ENCODE measurements at regions not wholly inside any gene's neighbourhood (a gene's known extent, or its start where the extent isn't known, plus 50 kb on each side); places are given as distances from the start of the nearest gene placed in this dataset.

- Histone ChIP-seq H3K36me3 (ENCODE audit: insufficient read depth, low read length) (no peaks in the 10 kb centered on the region), H3K27ac (no peak overlapping the region), H3K9me3 (ENCODE audit: low read depth, low read length) (no peaks in the 10 kb centered on the region), H3K4me3 (no peak overlapping the region), H3K9ac (ENCODE audit: insufficient read length) (no peak overlapping the region)
- DNase-seq (ENCODE audit: low read depth, low spot score) = no peak
- TF ChIP-seq EZH2 (IDR thresholded peaks at IDR 0.05) (no peak), FOXP2 (optimal IDR thresholded peaks at IDR 0.05; ENCODE audit: control extremely low read depth, extremely low read length, insufficient read depth) (no peak), POLR2AphosphoS5 (IDR thresholded peaks at IDR 0.05; ENCODE audit: borderline replicate concordance, low read depth, low read length) (no peak)
Observed at GRCh38 chr17:12521416-12521815, 144.3 kb upstream of the MYOCD start.

- Histone ChIP-seq H3K9ac (ENCODE audit: insufficient read length) (no peak overlapping the region), H3K27ac (no peak overlapping the region), H3K36me3 (ENCODE audit: insufficient read depth, low read length) (no peaks in the 10 kb centered on the region), H3K9me3 (ENCODE audit: low read depth, low read length) (no peaks in the 10 kb centered on the region), H3K4me3 (no peak overlapping the region)
- DNase-seq (ENCODE audit: low read depth, low spot score) = no peak
- no peak for TF ChIP-seq EZH2 (IDR thresholded peaks at IDR 0.05)
- TF ChIP-seq FOXP2 (optimal IDR thresholded peaks at IDR 0.05; ENCODE audit: control extremely low read depth, extremely low read length, insufficient read depth) = no peak
- TF ChIP-seq POLR2AphosphoS5 (IDR thresholded peaks at IDR 0.05; ENCODE audit: borderline replicate concordance, low read depth, low read length) = no peak
Observed at GRCh38 chr17:12522336-12522735, 143.4 kb upstream of the MYOCD start.

- no peaks in the 10 kb centered on the region for H3K9me3 ChIP-seq (ENCODE audit: low read depth, low read length)
- H3K36me3 ChIP-seq (ENCODE audit: insufficient read depth, low read length) = no peaks in the 10 kb centered on the region
- no peak overlapping the region for H3K9ac ChIP-seq (ENCODE audit: insufficient read length)
- TF ChIP-seq POLR2AphosphoS5 (IDR thresholded peaks at IDR 0.05; ENCODE audit: borderline replicate concordance, low read depth, low read length) (no peak), EZH2 (IDR thresholded peaks at IDR 0.05) (no peak), FOXP2 (optimal IDR thresholded peaks at IDR 0.05; ENCODE audit: control extremely low read depth, extremely low read length, insufficient read depth) (no peak)
- no peak overlapping the region for H3K4me3 ChIP-seq
- H3K27ac ChIP-seq = no peak overlapping the region
- DNase-seq (ENCODE audit: low read depth, low spot score) = no peak
Observed at GRCh38 chr17:12522743-12523183, 142.9 kb upstream of the MYOCD start.

- DNase-seq (ENCODE audit: low read depth, low spot score) = no peak
- Histone ChIP-seq H3K9ac (ENCODE audit: insufficient read length) (no peak overlapping the region), H3K9me3 (ENCODE audit: low read depth, low read length) (no peaks in the 10 kb centered on the region), H3K4me3 (no peak overlapping the region), H3K36me3 (ENCODE audit: insufficient read depth, low read length) (no peaks in the 10 kb centered on the region), H3K27ac (no peak overlapping the region)
- TF ChIP-seq POLR2AphosphoS5 (IDR thresholded peaks at IDR 0.05; ENCODE audit: borderline replicate concordance, low read depth, low read length) = no peak
- no peak for TF ChIP-seq FOXP2 (optimal IDR thresholded peaks at IDR 0.05; ENCODE audit: control extremely low read depth, extremely low read length, insufficient read depth)
- TF ChIP-seq EZH2 (IDR thresholded peaks at IDR 0.05) = no peak
Observed at GRCh38 chr17:12523244-12523643, 142.4 kb upstream of the MYOCD start.

GRCh38 chr17:12528036-12528435 is 137.7 kb upstream of the MYOCD start:
- Histone ChIP-seq H3K9me3 (ENCODE audit: low read depth, low read length) (no peaks in the 10 kb centered on the region), H3K9ac (ENCODE audit: insufficient read length) (no peak overlapping the region), H3K4me3 (no peak overlapping the region), H3K36me3 (ENCODE audit: insufficient read depth, low read length) (no peaks in the 10 kb centered on the region), H3K27ac (no peak overlapping the region)
- DNase-seq (ENCODE audit: low read depth, low spot score) = no peak
- TF ChIP-seq POLR2AphosphoS5 (IDR thresholded peaks at IDR 0.05; ENCODE audit: borderline replicate concordance, low read depth, low read length) = no peak
- TF ChIP-seq FOXP2 (optimal IDR thresholded peaks at IDR 0.05; ENCODE audit: control extremely low read depth, extremely low read length, insufficient read depth) = no peak
- TF ChIP-seq EZH2 (IDR thresholded peaks at IDR 0.05) = no peak

GRCh38 chr17:12530161-12530560 is 135.5 kb upstream of the MYOCD start:
- DNase-seq (ENCODE audit: low read depth, low spot score) = no peak
- H3K9ac ChIP-seq (ENCODE audit: insufficient read length) = no peak overlapping the region
- no peaks in the 10 kb centered on the region for H3K9me3 ChIP-seq (ENCODE audit: low read depth, low read length)
- no peak overlapping the region for H3K4me3 ChIP-seq
- no peak overlapping the region for H3K27ac ChIP-seq
- TF ChIP-seq EZH2 (IDR thresholded peaks at IDR 0.05) (no peak), FOXP2 (optimal IDR thresholded peaks at IDR 0.05; ENCODE audit: control extremely low read depth, extremely low read length, insufficient read depth) (no peak), POLR2AphosphoS5 (IDR thresholded peaks at IDR 0.05; ENCODE audit: borderline replicate concordance, low read depth, low read length) (no peak)
- no peaks in the 10 kb centered on the region for H3K36me3 ChIP-seq (ENCODE audit: insufficient read depth, low read length)

- no peak for DNase-seq (ENCODE audit: low read depth, low spot score)
- no peak overlapping the region for H3K9ac ChIP-seq (ENCODE audit: insufficient read length)
- no peak overlapping the region for H3K4me3 ChIP-seq
Observed at GRCh38 chr17:12536021-12536420, 129.7 kb upstream of the MYOCD start.

GRCh38 chr17:12536472-12536871 is 129.2 kb upstream of the MYOCD start:
- no peak overlapping the region for H3K27ac ChIP-seq
- H3K36me3 ChIP-seq (ENCODE audit: insufficient read depth, low read length) = no peaks in the 10 kb centered on the region
- no peaks in the 10 kb centered on the region for H3K9me3 ChIP-seq (ENCODE audit: low read depth, low read length)
- no peak overlapping the region for H3K4me3 ChIP-seq
- TF ChIP-seq POLR2AphosphoS5 (IDR thresholded peaks at IDR 0.05; ENCODE audit: borderline replicate concordance, low read depth, low read length) = no peak
- no peak for TF ChIP-seq FOXP2 (optimal IDR thresholded peaks at IDR 0.05; ENCODE audit: control extremely low read depth, extremely low read length, insufficient read depth)
- no peak for TF ChIP-seq EZH2 (IDR thresholded peaks at IDR 0.05)
- no peak for DNase-seq (ENCODE audit: low read depth, low spot score)
- H3K9ac ChIP-seq (ENCODE audit: insufficient read length) = no peak overlapping the region

More at GRCh38 chr17:12536021-12536420, 129.7 kb upstream of the MYOCD start:
- TF ChIP-seq POLR2AphosphoS5 (IDR thresholded peaks at IDR 0.05; ENCODE audit: borderline replicate concordance, low read depth, low read length) (no peak), FOXP2 (optimal IDR thresholded peaks at IDR 0.05; ENCODE audit: control extremely low read depth, extremely low read length, insufficient read depth) (no peak), EZH2 (IDR thresholded peaks at IDR 0.05) (no peak)
- H3K27ac ChIP-seq = no peak overlapping the region
- H3K36me3 ChIP-seq (ENCODE audit: insufficient read depth, low read length) = no peaks in the 10 kb centered on the region
- H3K9me3 ChIP-seq (ENCODE audit: low read depth, low read length) = no peaks in the 10 kb centered on the region

- Histone ChIP-seq H3K36me3 (ENCODE audit: insufficient read depth, low read length) (no peaks in the 10 kb centered on the region), H3K9ac (ENCODE audit: insufficient read length) (no peak overlapping the region), H3K27ac (no peak overlapping the region), H3K4me3 (no peak overlapping the region), H3K9me3 (ENCODE audit: low read depth, low read length) (no peaks in the 10 kb centered on the region)
- TF ChIP-seq EZH2 (IDR thresholded peaks at IDR 0.05) = no peak
- no peak for TF ChIP-seq FOXP2 (optimal IDR thresholded peaks at IDR 0.05; ENCODE audit: control extremely low read depth, extremely low read length, insufficient read depth)
- no peak for TF ChIP-seq POLR2AphosphoS5 (IDR thresholded peaks at IDR 0.05; ENCODE audit: borderline replicate concordance, low read depth, low read length)
- DNase-seq (ENCODE audit: low read depth, low spot score) = no peak
Observed at GRCh38 chr17:12537436-12537835, 128.3 kb upstream of the MYOCD start.
